Limb (tissue), 2 donors: ENCODE measurements at regions not wholly inside any gene's neighbourhood (a gene's known extent, or its start where the extent isn't known, plus 50 kb on each side); places are given as distances from the start of the nearest gene placed in this dataset.

Source experiments
- DNase-seq, 2 donors: peaks; one replicate each; pipeline ENCODE4 v3.0.0-alpha.2; 2016; ENCODE audit errors: extremely low spot score in 2 of 2

DNA sequence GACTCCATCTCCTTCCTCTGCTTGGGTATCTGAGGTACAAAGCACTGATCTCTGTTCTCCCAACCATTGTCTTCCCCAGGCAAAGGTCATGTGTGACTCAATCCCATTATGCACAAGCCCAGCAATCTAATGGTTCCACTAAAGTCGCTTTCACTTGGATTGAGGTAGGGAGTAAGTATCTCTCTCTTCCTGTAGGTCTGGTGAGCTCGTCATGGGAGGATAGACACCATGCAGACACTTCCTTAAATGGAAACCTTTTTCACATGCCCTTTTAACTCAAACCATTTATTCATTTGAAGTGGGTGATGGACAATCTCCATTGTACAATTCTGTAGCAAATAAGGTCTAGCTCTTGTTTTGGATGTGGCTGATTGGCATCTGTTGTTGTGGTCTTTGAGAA is 245.2 kb upstream of the CLNK start:
- DNase-seq = no peak

DNA sequence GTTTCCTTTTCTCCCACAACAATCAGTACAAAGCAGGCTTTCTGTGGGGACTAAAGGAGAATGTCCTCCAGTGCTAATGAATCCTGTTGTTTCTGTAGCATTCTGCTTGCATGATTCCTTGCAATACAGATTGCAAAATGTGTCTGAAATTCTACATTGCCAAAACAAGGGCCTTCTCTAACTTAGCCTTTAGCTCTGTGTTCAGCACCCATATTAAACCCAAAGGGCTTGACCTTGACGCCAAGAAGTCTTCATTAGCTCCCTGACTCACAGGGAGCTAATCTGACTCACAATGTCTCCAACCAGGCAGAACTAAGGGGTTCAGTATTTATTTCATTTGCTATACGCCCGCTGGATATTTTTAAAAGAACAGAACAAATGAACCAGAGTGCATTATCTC is 241.4 kb upstream of the CLNK start:
- no peak for DNase-seq

DNA sequence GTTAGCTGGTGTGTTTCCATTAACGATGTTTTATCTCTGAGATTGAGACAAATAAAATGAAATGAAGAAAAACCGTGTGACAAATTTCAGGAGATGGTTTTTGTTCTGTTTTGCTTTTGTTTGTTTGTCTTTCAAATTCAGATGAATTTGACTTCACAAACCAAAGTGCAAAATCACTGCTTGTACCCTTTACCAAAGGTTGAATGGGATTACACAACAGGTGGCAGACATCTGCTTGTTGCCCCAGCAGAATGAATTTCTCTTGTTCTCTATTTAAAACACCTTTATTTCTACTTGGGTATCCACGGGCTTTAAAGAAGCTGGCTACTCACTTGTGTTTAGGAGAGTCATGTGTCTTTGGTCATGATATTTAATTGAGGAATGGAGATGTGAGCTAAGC is 239.7 kb upstream of the CLNK start:
- no peak for DNase-seq

DNA sequence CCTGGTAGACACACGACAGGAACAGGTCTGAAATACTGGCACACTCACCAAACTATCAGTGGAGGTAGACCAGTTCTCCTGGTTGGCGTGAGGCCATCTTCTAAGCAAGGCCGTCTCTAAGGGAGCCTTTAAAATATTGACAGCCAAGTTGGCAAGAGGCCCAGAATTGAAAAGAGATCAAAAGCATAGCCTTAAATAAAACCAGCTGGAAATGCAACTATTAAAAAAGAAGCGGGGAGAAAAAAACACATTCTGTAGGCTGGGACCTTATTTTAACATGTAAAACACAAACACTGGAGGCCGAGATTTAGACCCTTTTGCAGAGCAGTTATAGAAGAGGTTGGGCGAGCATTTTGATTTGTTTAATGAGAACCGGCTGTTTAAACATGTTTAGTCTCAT is 233.0 kb upstream of the CLNK start:
- DNase-seq = peak; percentile 46 to 80

GRCh38 chr4:10898072-10898471 is 213.5 kb upstream of the CLNK start:
- DNase-seq = no peak

DNA sequence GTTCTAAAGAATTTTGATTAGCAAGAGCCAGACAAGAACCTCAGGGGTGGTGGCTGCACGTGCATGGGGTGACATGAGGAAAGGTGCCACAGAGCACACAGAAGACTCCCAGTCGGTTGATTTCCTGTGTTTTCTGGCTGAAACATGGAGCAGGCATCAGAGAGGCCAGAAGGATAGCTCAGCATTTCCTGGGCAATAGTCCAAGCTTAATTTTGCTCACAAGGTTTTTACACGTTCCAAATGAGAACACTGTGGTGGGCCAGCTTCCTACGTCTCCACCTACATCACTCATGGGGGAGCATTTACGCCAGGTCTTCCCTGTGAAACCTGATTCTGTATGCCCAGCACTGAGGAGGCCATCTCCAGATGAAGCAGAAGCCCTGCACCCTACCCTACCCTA is 212.5 kb upstream of the CLNK start:
- DNase-seq = no peak

DNA sequence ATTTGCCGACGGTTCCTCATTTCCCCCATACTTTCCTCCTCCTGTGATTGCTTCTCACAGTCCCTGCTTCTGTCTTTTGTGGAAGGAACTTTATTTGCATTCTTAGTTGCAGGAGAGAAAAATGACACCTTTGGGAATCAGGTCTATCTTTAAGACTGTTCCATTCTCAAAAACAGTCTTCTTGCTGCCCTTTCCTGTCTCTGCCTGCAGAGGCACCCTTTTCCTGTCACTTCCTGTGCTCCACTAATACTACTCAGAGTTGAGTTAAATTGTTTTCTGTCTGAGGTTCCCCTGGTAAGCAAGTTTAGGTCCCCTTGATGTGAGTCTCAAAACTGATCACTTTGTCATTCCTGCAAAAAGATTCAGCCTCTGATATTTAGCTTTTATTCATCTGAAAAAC is 208.8 kb upstream of the CLNK start:
- DNase-seq = no peak

DNA sequence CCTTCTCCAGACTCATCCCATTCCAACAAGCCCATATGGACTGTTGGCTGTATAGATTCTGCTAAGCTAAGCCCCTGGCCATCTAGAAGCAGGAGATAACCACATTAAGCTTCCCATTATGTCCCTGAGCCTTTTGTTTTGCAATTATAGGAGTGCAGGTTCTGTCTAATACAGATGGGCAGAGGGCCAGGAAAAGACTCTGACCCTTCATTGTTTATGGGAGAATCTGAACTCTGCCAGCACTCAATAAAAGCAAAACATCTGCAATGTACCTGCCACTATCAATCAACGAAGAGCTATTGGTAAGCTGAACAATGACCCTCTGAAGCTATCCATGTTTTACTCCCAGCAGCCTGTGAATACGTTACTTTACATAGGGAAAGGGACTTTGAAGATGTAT is 207.3 kb upstream of the CLNK start:
- DNase-seq = no peak

DNA sequence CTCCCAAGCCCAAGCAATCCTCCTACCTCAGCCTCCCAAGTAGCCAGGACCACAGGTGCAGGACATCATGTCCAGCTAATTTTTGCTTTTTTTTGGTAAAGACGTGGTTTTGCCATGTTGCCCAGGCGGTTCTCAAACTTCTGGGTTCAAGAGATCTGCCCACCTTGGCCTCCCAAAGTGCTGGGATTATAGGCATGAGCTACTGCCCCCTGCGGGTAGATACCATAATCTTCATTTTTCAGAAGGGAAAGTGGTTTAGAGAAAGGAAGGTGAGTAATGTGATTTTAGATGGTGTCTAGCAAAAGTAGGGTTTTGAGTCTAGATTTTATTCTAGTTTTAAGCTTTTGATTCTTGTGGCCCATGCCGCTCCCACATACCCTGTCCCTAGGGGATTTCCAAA is 205.3 kb upstream of the CLNK start:
- no peak for DNase-seq

GRCh38 chr4:10879411-10880110 is 195.0 kb upstream of the CLNK start:
- DNase-seq = no peak

- DNase-seq = no peak
These were observed 194.3 kb upstream of the CLNK start for GRCh38 chr4:10878861-10879260.

DNA sequence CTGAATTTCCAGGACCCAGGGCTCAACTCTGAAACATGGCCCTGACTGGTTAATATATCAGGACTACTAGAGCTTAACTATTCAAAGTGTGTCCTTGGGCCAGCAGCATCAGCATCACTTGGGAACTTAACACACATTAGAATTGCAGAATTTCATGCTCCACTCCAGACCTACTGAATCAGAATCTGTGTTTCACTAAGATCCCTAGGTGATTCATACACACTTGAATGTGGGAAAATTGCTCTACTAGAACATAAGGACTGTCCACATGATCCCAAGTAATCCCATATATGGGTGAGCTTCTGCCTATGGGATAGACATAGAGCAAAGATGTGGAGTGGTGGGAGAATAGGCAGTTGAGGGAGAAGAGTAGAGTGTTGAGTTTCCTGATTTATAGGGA is 192.5 kb upstream of the CLNK start:
- DNase-seq = no peak

GRCh38 chr4:10875144-10875799 is 190.7 kb upstream of the CLNK start:
- DNase-seq = no peak

GRCh38 chr4:10873809-10874208 is 189.2 kb upstream of the CLNK start:
- DNase-seq = no peak

DNA sequence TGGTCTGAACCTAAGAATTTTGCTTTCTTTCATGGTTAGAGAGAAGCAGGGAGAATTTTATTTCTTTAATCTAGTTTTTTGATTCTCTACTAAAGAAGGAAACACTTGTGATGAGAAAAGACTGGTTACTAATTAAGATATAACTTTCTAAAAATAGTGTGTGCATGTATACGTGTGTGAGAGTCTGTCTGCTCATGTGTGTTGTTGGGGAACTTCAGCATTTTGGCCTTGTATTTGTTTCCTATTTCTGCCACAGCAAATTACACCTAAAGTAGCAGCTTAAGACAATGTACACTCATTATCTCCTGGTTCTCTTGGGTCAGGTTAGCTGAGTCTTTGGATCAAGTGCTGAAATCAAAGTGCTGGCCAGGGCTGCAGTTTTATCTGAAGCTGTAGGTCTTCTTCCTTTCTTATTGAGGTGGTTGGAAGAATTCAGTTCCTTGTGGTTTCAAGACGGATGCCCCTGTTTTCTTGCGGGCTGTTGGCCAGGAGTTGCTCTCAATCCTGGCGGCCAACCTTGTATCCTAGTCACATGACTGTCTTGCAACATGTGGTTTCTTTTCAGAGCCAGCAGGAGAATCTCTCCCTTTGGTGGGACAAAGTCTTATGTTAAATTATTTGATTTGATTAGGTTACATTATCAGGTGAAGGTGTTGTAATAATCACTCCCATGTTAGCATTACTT is 188.4 kb upstream of the CLNK start:
- no peak for DNase-seq

DNA sequence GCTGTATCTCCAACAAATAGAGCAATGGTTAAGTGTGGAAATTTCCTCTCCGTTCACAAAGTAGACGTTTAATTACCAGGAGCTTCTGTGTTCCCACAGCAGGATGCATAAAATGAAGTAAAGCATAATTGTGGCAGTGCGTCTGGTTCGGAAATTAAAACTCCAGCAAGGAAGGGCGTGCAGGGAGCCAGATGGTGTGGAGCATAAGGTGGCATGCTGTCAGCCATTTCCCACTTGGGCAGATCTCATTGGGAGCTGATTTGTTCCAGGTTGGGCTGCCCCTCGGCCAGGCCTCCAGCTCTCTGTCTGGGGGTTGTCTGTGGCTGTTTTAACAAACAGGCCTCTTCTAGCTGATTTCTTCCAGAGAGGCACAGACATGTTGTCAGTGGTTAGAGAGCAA is 182.1 kb upstream of the CLNK start:
- DNase-seq = peak in 1 of 2 donors; percentile 42

GRCh38 chr4:10861036-10861435 is 176.5 kb upstream of the CLNK start:
- no peak for DNase-seq

GRCh38 chr4:10856271-10856782 is 171.8 kb upstream of the CLNK start:
- DNase-seq = no peak

DNA sequence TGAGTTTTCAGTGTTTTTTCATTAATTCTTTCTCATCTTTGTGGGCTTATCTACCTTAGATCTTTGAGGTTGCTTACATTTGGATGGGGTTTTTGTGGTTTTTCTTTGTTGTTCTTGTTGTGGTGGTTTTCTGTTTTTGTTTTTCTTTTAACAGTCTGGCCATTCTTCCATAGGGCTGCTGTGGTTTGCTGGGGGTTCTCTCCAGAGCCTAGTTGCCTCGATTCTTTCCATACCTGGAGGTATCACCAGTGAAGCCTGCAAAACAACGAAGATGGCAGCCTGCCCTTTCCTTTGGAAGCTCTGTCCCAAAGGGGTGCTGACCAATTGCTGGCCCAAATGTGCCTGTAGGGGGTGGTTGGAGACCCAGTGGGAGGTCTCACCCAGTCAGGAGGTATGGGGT is 168.6 kb upstream of the CLNK start:
- DNase-seq = no peak

DNA sequence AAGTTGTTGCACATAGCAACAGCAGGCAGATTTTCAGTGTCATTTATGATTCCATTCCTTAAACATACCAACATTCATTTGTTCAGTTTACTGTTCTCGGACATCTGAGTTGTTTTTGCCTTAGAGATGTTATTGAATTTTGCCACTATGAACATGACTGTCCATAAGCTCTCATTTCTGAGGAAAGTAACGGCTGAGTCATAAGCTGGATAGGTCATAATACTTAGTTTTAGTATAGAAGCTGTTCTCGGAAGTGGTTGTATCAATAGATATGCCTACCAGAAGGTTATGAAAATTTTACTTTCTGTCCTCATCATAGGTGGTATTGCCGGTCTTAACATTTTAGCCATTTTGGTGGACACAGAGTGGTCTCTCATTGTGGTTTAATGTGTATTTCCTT is 157.1 kb upstream of the CLNK start:
- DNase-seq = no peak

- DNase-seq = no peak
These were observed 152.6 kb upstream of the CLNK start for GRCh38 chr4:10837151-10837550.

DNA sequence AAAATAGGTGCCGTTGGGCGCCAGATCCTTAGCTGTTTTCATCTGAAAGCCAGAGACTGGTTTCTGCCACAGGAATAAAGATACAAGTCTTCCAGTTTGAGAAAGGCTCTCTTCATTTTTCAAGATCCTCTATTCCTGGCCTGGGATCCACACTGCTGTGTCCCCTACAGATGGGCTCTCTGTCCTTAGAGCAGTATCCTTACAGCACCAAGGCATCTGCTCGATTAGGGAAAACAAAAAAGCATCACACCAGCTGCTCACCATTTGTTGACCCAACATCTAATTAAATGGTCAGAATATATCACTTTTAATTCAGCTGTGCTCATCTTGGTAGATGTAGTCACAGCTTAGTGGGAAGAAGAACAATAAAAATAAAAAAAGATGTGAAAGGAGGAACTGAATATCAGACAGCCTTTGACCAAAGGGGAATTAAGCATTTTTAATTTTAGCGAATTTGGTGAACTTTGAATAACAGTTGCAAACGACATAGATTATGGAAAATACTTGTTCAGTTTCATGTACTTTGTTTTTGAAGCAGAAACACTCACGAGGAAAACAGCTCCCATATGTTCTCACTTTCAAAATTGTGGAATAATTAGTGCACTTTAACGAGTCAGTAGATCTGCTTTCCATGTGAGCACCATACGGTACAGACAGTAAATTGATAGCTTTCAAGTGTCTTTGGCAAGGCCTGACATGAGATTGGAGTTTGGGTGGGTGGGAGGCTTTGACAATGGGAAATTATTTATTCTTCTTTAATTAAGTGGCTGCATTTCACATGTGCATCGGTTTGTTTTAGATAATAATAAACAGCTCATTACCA is 148.4 kb upstream of the CLNK start:
- DNase-seq = no peak
